ENCODE measurements at regions not wholly inside any gene's neighbourhood (a gene's known extent, or its start where the extent isn't known, plus 50 kb on each side); places are given as distances from the start of the nearest gene placed in this dataset.
"Not testable (repeated sequence)": the region's sequence is repeated elsewhere in the genome, so short reads cannot be mapped to it uniquely, and the experiment has no call there.

DNA sequence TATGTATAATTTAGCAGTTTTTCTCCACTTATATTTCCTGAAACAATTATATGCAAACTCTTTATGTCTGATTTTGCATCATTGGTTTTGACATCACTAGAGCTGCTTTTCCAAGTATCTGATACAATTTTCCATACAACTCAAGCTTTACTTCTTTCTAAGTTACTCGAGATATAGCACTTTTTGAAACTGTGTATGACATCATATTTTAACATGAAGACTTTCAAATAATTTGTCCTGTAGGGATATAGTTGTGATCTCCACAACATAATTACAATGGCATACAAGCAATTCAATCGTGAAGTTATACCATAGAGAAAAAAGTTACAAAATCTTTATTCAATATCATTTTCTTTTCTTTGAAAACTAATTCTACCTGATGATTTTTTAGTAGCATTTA lies 173.0 kb downstream of the LEPR start:
- DNase-seq, result no peak

DNA sequence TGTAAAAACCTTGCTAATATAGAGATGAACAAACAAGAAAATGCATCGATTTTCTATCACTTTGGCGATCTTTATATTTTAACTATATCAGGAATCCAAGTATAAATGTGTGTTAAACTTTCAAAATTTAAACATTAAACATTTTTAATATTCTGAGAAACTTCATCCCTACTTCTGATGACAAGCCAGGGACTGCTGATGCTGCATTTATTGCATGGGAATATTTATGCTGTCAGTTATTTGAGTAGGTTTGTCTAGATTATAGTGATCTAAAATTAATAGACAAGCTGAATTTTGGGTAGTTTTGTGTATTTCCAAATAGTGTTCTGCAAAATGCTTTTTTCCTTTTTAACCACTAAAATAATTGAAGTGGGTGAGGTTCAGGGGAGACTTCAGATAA lies 175.3 kb downstream of the LEPR start:
- DNase-seq, result no peak

DNA sequence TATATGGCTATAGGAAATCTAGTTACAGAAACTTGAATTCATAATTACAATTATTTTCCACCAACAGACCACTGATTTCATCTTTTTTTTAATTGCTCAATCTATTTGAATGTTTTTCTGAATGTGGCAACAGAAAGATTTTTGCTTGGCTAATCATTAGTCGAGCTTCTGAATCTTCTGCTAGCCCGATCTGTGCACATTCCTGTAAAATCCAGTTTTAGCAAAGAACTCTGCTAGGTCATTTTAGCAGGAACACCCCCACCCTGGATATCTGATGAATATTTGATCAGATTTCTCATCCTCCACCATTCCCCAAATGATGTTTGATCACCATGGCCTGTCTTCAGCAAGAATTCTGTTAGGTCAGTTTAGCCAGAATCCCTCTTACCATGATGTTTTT lies 176.3 kb downstream of the LEPR start:
- DNase-seq, result no peak

DNA sequence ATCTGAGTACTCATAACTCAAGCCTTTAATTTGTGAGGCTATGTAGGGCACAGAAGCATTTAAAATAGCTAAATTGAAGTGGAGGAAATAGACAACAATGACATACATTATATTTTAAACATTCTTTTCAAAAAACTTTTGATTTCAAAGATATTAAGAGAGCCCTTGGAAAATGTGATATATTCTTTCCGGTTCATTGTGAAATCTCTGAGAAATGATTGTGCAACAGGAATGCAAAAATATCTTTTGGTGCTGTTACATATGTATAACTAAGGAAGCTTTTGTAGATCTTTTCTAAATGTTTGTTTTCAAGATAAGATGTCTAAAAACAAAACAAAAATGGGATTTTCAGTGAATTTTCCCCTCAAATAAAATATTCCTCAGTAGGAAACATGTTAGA lies 185.2 kb downstream of the LEPR start:
- DNase-seq, result no peak

- DNase-seq, result no peak
Observed at GRCh38 chr1:65606426-65606825, 186.0 kb downstream of the LEPR start.

DNA sequence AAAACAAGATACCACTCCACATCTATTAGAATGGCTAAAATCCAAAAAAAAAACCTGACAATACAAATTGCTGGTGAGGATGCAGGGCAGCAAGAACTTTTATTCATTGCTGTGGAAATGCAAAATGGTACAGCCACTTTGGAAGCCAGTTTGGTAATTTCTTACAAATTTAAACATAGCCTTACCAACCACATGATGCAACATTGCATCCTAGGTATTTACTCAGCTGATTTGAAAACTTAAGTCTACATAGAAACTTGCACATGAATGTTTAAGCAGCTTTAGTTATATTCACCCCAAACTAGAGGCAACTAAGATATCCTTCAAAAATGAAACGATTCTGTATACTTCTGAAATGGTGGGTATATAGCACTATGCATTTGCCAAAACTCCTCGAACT lies 178.8 kb upstream of the PDE4B start:
- DNase-seq, result no peak

- no peak for DNase-seq
Observed at GRCh38 chr1:65615859-65616258, 176.8 kb upstream of the PDE4B start.

GRCh38 chr1:65621721-65622120 lies 171.0 kb upstream of the PDE4B start:
- not testable (repeated sequence) for DNase-seq

GRCh38 chr1:65623895-65624294 lies 168.8 kb upstream of the PDE4B start:
- no peak for DNase-seq

DNA sequence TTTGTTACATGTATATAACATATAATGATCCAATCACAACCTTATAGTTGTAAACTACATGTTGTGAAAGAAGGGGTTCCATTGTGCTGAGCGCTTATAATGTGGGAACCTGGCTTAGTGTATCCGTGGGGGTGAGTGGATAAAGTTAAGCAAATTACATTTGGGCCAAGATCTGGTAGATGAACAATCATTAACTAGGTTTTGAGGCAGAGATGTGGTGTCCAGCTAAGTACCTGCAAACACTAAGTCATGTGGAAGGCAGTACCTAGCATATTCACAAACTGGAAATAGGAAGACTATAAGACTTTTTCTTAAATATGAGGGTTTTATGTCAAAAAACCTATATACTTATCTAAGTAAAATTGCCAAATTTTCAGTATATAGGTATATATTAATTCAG lies 167.2 kb upstream of the PDE4B start:
- DNase-seq, result no peak

DNA sequence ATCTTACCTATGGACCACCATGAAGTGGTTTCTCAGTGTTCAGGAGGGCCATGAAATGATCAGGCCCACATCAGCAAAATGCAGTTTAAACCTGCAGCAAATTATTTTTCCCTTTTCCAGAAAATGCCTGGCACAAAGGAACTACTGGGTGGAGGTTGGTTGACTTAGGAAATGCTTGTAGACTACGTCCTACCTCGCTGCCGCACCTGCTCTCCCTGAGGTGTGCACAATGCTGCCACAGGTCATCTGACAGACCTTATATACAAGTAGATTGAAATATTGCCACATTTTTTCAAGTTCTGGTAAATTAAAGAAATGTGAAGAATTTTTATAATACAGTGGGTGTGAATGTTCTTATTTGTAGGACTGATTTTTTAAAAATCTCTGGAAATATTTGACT lies 166.7 kb upstream of the PDE4B start:
- DNase-seq, result no peak

- no peak for DNase-seq
Observed at GRCh38 chr1:65629788-65630187, 162.9 kb upstream of the PDE4B start.

DNA sequence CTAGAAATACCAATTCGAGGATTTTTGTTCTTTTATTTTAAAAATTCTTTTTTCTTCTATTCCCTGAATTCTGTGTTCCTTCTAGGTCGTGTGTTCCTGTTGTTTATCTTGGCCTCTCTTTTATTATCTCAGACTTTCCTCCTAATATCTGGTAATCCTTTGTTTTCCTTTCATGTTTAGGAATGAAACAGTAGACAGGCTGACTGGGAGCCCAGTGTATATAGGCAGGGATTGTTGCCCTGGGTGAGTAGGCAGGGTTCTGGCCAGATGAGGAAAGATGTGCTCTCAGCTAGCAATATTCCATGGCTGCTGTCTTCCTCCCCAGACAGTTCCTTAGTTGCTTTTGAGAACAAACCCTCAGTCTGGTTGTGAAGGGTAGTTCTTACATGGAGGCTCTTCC lies 161.8 kb upstream of the PDE4B start:
- no peak for DNase-seq

- no peak for DNase-seq
Observed at GRCh38 chr1:65632235-65632634, 160.5 kb upstream of the PDE4B start.

DNA sequence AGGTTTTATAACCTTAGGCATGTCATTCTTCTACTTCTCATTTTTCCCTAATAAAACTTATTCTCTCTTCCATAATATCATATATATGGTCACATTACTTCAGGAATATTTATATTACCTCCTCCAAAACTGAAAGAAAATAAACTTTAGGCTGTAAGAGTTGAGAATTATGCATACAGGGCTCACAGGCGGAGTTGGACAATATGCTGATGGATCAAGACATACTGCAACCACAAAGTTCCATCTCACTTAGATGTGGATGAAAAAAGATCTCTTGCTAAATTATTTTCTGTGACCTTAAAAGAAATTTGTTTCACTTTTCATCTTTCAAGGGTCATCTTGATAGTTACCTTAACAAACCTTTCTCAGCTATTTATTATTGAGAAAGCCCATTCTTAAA lies 152.6 kb upstream of the PDE4B start:
- no peak for DNase-seq

GRCh38 chr1:65649185-65649584 lies 143.5 kb upstream of the PDE4B start:
- not testable (repeated sequence) for DNase-seq

DNA sequence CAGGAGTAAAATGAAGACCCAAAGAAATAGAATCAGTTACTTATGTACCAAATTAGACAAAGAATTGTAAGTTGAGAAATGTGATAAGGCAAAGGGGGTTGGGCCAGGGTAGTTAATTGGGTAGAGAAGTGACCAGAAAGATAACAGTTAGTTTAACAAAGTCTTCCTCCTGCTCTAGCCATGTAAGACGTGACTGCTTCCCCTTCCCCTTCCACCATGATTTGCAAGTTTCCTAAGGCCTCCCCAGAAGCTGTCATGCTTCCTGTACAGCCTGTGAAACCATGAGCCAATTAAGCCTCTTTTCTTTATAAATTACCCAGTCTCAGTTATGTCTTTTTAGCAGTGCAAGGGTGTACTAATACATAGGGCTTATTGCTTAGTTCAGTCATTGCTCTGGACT lies 142.0 kb upstream of the PDE4B start:
- no peak for DNase-seq

DNA sequence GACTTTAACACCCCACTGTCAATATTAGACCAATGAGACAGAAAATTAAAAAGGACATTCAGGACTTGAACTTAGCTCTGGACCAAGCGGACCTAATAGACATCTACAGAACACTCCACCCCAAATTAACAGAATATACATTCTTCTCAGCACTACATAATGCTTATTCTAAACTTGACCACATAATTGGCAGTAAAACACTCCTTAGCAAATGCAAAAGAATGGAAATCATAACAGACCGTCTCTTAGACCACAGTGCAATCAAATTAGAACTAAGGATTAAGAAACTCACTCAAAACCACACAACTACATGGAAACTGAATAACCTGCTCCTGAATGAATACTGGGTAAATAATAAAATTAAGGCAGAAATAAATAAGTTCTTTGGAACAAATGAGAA lies 138.2 kb upstream of the PDE4B start:
- not testable (repeated sequence) for DNase-seq

- DNase-seq, result not testable (repeated sequence)
Observed at GRCh38 chr1:65657609-65658008, 135.1 kb upstream of the PDE4B start.

- no peak for DNase-seq
Observed at GRCh38 chr1:65658122-65658521, 134.6 kb upstream of the PDE4B start.

DNA sequence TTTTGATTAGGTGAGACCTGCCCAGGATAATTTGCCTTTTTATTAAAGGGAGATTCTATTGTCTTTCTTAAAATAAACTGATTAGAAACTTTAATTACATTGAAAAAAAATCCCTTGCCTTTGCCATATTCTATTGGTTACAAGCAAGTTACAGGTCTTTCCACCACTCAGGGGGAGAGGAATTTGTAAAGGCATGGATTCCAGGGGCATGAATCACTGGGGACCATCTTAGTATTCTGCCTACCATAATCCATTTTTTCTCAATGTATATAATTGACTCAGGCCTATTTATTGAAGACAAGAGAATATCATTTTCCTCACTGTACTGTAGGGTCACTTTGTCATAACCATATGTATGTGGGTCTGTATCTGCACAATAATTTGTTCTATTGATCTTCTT lies 124.3 kb upstream of the PDE4B start:
- no peak for DNase-seq

- no peak for DNase-seq
Observed at GRCh38 chr1:65670518-65670917, 122.2 kb upstream of the PDE4B start.

DNA sequence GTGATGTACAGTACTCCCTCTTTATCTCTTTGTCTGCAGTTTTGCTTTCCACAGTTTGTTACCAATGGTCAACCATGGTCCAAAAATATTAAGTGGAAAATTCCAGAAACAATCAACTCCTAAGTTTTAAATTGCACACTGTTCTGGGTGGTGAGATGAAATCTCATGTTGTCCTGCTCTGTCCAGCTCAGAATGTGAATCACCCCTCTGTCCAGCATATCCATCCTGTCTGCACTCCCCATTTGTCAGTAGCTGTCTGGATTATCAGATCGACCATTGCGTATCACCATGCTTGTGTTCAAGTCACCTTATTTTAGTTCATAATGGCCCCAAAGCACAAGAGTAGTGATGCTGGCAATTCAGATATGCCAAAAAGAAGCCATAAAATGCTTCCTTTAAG lies 118.2 kb upstream of the PDE4B start:
- DNase-seq, result no peak

DNA sequence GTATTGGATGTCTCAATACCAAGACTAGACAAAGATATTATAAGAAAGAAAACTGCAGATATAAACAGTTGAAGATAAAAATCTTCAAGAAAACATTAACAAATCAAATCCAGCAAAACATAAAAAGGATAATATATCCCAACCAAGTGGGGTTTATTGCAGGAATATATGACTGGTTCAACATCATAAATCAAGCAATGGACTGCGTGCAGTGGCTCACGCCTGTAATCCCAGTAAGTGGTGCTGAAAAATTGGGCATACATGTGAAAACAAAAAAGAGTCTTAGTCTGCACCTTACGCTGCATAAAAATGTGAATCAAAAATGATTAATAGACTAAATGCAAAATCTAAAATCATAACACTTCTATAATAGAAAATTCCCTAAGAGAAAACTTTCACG lies 112.9 kb upstream of the PDE4B start:
- no peak for DNase-seq

DNA sequence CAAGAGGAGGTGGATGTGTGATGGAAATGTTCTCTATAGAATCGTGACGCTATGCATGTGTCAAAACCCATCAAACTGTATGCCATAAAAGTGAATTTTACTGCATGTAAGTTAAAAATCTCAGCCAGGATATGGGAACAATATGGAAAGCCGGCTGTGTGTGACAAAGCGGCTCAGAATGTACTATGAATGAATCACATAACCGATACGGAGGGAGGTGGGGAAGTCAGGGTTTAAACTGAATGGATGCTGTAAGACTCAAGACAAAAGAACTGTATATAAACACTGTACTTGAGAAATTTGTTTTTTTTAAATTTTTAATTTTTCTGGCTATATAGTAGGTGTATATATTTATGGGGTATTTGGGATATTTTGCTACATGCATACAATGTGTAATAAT lies 111.6 kb upstream of the PDE4B start:
- no peak for DNase-seq
